GM18505 (cell line): ENCODE measurements at regions not wholly inside any gene's neighbourhood (a gene's known extent, or its start where the extent isn't known, plus 50 kb on each side); places are given as distances from the start of the nearest gene placed in this dataset.

Experiments used
- ATAC-seq: cut with Tn5 transposase; IDR thresholded peaks from one replicate; pipeline ENCODE4 v1.9.1; 2021; ENCODE audit not compliant: unreplicated experiment
- POLR2A ChIP-seq: IDR thresholded peaks from 4 replicates; pipeline ENCODE4 v1.6.1; 2011; ENCODE audit warnings: borderline replicate concordance; ENCODE audit not compliant: insufficient read depth, insufficient read length; ENCODE audit errors: extremely low read depth

- no peak for ATAC-seq
- no peak for TF ChIP-seq POLR2A
Measured at GRCh38 chr2:122179492-122180165, 424.2 kb downstream of the TSN start.

- no peak for TF ChIP-seq POLR2A
- no peak for ATAC-seq
Measured at GRCh38 chr2:122180972-122181371, 425.5 kb downstream of the TSN start.

- no peak for TF ChIP-seq POLR2A
- ATAC-seq: no peak
Measured at GRCh38 chr2:122182616-122183355, 427.3 kb downstream of the TSN start.

DNA sequence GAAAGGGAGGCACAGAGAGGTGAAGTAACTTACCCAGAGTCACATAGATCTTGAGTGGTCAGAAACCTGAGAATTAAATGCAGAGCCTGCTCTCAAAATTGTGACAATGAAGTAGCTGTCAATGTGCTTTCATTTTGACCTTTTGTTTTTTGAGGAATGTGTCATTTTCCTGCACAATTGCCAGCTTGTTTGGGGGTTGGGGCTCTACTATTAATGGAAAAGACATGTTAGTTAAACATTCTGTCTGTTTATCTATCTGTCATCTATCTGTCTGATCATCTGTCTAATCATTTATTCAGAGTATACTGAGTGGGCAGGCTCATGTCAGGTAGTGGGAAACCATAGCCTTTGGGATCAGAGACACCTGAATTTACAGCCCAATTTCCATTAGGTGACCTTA is 428.4 kb downstream of the TSN start:
- TF ChIP-seq POLR2A: no peak
- ATAC-seq: no peak

DNA sequence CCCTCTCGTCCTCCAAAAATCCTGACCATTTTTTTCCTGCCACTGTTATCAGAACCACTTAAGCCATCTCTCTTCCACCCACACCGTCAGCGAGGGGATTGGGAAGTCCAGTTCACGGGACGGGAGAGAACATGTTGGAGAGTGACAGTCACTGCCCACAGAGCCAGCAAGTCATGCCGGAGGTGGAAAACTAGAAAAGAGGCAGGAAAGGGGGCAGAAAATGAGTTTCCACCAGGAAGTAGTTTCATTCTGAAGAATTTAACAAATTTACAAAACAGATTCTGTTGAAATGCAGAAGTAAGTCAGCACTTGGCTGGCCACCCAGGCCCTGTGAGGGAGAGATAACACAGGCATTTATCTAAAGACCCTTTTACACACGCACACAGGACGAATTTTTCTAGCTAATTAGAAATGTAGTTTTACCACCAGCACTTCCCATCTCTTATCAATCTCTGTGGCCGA is 431.3 kb downstream of the TSN start:
- TF ChIP-seq POLR2A: no peak
- no peak for ATAC-seq

DNA sequence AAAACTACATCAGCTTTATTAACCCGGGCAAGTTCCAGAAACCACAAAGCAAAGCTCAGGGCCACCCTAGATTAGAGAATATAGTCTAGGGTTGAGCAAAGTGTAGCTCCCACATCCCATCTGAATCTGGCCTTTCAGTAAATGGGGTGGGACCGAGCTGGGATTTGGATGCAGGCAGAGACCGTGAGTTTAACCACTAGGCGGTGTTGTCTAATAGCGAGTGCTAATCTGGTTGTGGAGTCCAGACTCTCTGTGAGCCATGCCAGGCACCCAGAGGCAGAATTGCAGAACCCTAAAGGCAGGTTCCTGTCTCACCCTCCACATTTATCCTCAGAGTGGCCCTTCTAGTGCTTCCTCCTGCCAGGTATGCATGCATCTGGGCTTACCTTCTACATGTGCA is 435.9 kb downstream of the TSN start:
- TF ChIP-seq POLR2A: no peak
- ATAC-seq: peak; percentile 70

DNA sequence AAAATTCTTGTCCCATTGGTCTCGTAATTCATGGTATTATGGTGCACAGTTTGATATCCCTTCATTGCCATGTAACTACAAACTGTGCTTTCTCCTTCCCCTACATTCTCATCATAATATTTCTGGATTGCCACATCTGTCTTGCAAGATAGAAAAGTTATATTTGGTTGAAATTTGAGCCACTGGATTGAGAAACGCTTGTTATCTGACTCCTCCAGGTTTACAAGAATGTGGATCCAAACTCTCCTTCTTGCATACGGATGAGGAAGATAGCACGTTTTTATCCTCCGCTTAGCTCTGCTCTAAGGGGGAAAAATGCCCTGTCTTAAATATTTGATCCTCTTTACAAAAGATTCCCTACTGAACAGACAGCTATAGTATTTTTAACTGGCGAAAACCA is 438.2 kb downstream of the TSN start:
- no peak for ATAC-seq
- no peak for TF ChIP-seq POLR2A

DNA sequence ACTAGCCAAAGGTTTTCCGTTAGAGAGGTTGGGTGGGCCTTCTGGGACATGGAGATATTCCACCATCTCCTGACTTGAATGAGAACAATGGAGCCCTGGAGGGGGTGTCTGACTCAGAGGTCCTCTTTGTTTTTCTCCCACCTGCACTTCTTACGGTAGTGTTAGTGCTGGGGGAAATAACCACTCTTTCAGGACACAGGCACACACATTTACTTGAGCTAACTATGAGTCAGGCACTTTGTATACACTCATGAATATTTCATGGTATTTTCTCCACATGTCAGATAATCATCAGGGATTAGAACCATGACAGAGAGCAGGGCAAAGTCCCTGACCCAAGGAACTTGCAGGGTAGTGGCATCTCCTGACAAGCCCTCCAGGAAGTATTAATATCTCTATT is 439.1 kb downstream of the TSN start:
- ATAC-seq: no peak
- no peak for TF ChIP-seq POLR2A

GRCh38 chr2:122203523-122203922 is 448.1 kb downstream of the TSN start:
- no peak for ATAC-seq
- no peak for TF ChIP-seq POLR2A

DNA sequence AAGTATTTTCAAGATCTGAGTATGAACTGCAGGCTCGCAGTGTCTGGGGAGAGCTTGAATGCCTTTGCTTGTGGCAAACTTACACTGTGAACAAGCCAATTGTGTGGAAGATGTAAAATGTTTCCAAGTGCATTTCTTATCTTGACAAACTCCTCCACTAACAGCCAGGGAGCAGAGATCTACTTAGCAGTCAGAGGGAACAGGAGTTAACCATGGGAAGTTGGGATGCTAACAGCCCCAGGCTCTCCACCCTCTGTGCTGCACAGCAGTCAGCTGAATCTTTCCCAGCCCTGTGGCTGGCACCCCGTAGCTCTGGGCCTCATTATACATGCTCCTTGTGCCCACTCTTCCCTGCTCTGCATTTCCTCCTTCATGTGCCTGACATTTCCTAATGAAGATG is 450.2 kb downstream of the TSN start:
- ATAC-seq: no peak
- no peak for TF ChIP-seq POLR2A

DNA sequence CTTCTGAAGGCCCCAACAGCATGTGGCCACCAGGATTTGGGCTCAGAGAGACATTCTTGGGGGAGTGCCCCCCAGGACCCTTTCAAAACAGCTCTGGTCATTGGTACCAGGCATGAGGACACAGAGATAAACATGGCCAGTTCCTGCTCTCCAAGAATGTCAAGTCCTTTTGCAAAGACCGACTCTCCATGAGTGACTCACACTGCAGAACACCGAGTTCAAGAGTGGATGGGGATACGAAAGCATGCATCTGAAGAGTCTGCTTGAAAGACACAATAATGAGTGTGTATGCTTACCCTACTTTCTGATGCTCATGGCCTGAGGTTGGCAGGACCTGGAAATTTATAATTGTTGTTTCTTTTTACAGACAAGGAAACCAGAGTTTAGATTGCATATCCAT is 450.6 kb downstream of the TSN start:
- ATAC-seq: no peak
- no peak for TF ChIP-seq POLR2A

DNA sequence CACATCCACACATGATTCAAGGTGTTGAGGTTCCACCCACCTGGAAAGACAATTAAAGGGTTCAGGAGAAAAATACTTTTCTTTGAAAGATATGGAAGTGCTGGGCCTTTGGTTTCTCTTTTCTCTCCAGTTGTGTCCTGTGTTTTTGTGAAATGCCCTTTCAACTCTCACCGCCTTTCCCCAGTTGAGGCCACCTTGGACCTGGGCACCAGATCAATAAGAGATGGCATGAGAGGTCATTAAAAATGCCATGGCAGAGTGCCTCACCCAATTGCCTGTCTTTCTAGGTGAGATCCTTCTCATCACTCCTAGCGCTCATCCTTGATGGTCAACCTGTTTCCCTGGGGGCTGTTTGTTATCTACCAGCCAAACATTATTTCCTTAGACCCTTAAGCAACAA is 453.9 kb downstream of the TSN start:
- ATAC-seq: no peak
- TF ChIP-seq POLR2A: no peak

DNA sequence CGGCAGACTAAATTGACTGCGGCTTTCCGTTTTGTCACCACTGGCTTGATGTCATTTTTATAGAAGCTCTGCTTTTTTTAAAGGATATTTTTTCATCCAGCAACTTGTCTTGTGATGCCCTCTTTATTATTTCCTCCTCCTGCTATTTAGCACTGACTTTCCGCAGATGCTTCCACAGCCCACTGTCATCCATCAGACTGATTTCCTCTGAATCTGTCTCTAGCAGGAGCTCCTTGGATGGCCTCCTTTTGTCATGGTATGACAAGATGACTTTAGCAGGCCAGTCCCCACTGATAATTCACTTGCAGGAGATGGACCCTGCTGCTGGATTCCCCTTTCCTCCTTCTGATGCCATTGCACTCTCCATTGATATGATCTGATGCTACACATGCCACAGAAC is 454.6 kb downstream of the TSN start:
- no peak for TF ChIP-seq POLR2A
- no peak for ATAC-seq
